GM23338 (cell line): ENCODE measurements at regions not wholly inside any gene's neighbourhood (a gene's known extent, or its start where the extent isn't known, plus 50 kb on each side); places are given as distances from the start of the nearest gene placed in this dataset.

Source experiments
- CREB1 ChIP-seq: fragments of 250-450 bp; sonication (Bioruptor Pico); IDR thresholded peaks from 2 replicates; pipeline ENCODE4 v1.5.0; 2020; ENCODE audit warnings: low read depth, mild to moderate bottlenecking, moderate library complexity
- CTCF ChIP-seq, 2 experiments: fragments of 200-600 bp in 1 of 2; sonication (generic) in 1 of 2; conservative IDR thresholded peaks; 2 replicates each; pipeline versions ENCODE4 v1.5.1 to v1.6.1; 2016 to 2017; ENCODE audit warnings: antibody characterized with exemption in 2 of 2, low read depth in 2 of 2, mild to moderate bottlenecking in 2 of 2, moderate library complexity in 1 of 2
- EZH2 ChIP-seq: fragments of 200-600 bp; sonication (generic); IDR thresholded peaks from one replicate; pipeline ENCODE4 v1.8.0; 2017; ENCODE audit warnings: antibody characterized with exemption, mild to moderate bottlenecking, low read depth; ENCODE audit not compliant: unreplicated experiment
- POLR2AphosphoS5 ChIP-seq: IDR thresholded peaks from 2 replicates; pipeline ENCODE4 v1.6.1; 2016; ENCODE audit warnings: antibody characterized with exemption, low read depth
- REST ChIP-seq: IDR thresholded peaks from one replicate; pipeline ENCODE4 v1.6.1; 2018; ENCODE audit warnings: antibody characterized with exemption; ENCODE audit not compliant: unreplicated experiment
- ZNF331 ChIP-seq: fragments of 250-450 bp; sonication (Bioruptor Pico); IDR thresholded peaks from 2 replicates; pipeline ENCODE4 v1.5.0; 2020; ENCODE audit warnings: low read depth, mild to moderate bottlenecking, moderate library complexity

- no peak for TF ChIP-seq CTCF (conservative IDR thresholded peaks at IDR 0.05; ENCODE audit: low read depth in 2 of 2)
- no peak for TF ChIP-seq POLR2AphosphoS5
- no peak for TF ChIP-seq EZH2
- no peak for TF ChIP-seq CREB1 (CRISPR knock-in tag)
- no peak for TF ChIP-seq REST
- no peak for TF ChIP-seq ZNF331 (CRISPR knock-in tag)
Measured at GRCh38 chr2:167581961-167582574, 665.3 kb downstream of the STK39 start.
